GM18508 (cell line): ENCODE measurements at regions not wholly inside any gene's neighbourhood (a gene's known extent, or its start where the extent isn't known, plus 50 kb on each side); places are given as distances from the start of the nearest gene placed in this dataset.

Experiments used
- ATAC-seq: cut with Tn5 transposase; IDR thresholded peaks from one replicate; pipeline ENCODE4 v1.9.1; 2021; ENCODE audit warnings: moderate number of reproducible peaks; ENCODE audit not compliant: insufficient read depth, unreplicated experiment

DNA sequence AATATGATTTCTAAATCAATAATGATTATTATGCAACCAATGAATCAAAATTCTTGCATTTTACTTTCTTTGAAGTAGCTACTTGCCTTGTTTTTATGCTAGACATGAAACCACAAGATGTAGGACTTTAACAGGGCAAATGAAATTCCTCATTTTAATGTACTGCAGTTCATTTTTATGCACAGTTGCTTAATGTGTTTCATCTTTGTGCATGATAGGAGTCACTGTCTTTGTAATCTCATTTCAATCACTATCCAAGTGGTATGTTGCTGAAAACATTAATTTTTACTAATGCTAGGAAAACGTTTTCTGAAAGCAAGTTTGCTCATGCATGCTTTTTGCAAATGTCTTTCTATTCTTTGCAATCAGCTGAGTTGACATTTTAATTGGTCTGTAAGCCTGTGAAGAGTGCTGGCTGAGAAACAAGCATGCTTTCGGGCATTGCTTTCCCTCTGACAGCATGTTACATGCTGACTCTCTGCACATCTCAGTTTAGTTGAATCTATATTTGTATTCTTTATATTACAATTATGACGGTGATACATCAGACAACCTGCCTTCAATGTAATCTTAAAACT lies 535.0 kb upstream of the CDH18 start:
- ATAC-seq: no peak

- no peak for ATAC-seq
Measured at GRCh38 chr5:20515606-20516005, 527.6 kb upstream of the CDH18 start.

GRCh38 chr5:20514145-20514544 lies 526.1 kb upstream of the CDH18 start:
- ATAC-seq: no peak

- ATAC-seq: no peak
Measured at GRCh38 chr5:20500546-20500945, 512.5 kb upstream of the CDH18 start.

DNA sequence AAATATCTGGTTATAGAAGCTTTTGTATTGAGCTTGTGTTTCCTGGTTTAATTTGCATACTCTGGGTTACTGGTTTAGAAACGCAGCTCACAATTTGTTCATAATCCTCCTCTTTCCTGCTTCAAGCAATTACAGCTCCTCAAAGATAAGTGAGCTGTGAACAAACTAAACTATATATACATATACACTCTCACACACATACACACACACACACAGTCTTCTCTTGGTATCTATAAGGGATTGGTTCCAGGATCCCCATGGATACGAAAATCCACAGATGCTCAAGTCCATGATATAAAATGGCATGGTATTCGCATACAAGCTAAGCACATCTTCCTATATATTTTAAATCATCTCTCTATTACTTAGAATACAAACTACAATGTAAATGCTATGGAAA lies 510.9 kb upstream of the CDH18 start:
- ATAC-seq: no peak

DNA sequence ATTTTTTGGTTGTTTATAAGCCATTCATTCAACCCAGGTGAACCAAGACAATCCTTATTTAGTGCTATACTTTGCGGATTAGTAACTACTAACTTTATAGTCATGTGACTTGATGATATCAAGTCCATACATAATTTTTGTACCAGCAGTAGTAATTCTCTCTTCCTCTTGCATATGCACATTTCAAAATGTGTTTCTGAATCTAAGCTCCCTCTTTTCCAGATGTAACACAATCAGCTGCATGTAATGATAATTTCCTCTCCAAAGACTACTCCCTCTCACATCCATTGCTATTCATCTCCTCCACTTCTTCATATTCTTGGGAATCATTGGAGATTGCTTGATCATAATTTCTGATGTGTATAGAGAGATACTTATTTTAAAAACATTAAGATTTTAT lies 510.1 kb upstream of the CDH18 start:
- no peak for ATAC-seq

- ATAC-seq: no peak
Measured at GRCh38 chr5:20497356-20497755, 509.4 kb upstream of the CDH18 start.

DNA sequence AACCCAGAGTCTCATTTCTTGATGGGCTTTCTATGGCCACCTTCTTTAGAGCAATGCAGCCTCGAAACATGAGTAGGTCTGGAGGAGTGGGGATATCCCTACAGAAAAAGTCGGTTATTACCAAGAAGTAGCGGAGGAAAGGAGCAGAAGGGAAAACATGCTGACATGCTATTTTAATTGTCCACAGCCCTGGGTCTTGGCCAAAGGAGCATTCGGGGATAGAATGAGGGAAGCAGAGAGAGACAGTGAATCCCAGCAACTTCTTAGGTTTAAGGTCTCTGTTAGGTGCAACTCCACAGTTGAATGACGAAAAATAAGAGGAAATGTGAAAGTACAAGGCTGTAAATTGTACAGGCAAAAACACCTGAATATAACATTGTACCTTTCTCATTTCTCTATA lies 506.7 kb upstream of the CDH18 start:
- ATAC-seq: no peak

DNA sequence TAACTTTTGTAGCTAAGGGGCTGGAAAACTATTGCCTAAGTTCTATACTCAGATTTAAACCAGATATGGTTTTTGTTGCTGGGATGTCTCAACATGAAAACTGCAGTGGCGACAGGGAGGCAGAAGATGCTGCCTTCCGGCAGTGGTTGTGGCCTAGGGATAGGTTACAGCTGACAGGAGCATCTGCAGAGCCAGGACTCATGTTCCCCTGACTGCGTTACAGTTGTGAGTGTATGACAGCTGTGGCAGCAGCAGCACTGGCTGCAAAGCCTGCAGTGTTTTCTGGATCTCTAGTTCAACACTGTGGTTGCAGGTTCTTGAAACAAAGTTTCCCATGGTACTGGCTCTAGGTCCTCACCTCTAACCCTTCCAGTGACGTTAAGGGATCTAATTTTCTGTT lies 498.8 kb upstream of the CDH18 start:
- no peak for ATAC-seq

- ATAC-seq: no peak
Measured at GRCh38 chr5:20476016-20476415, 488.0 kb upstream of the CDH18 start.

GRCh38 chr5:20470997-20471396 lies 483.0 kb upstream of the CDH18 start:
- ATAC-seq: no peak

GRCh38 chr5:20469792-20470191 lies 481.8 kb upstream of the CDH18 start:
- ATAC-seq: no peak

GRCh38 chr5:20469390-20469789 lies 481.4 kb upstream of the CDH18 start:
- ATAC-seq: no peak

DNA sequence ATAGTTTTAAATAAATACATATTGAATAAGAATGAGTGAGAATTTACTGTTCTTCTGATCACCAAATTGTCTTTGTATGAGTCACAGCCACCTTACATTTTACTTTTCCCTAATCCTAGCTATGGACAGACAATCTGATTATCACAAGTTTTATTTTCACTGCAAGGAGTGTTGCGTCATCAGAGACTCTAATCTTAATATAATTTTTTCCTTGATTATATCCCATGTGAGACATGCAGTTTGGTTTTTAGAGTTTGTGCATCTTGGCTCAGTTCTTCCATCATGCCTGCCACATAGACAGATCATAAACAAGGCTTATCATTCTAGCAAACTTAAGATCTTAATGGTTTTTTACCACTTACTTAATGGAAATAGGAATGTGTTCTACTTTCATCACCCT lies 478.5 kb upstream of the CDH18 start:
- ATAC-seq: no peak

GRCh38 chr5:20463206-20463605 lies 475.2 kb upstream of the CDH18 start:
- ATAC-seq: no peak

DNA sequence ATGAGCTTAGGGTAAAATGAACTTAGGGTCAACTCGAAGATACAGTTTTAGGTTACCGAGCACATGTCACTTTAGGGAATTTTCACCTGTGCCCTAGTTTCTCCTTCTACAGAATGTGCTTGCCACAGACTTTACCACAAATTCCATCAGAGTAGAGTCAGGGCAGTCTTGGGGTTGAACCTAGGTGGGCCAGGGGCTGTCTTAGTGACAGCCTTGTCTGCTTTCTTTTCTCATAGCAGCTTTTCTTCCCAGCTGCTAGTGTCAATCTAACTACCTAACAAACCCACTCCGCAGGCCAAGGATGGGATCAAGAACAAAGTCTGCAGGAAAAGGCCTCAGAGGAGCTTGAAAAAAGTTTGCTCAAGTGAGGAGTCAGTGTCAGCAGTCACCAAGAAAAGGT lies 458.1 kb upstream of the CDH18 start:
- ATAC-seq: no peak

- no peak for ATAC-seq
Measured at GRCh38 chr5:20445326-20445860, 457.4 kb upstream of the CDH18 start.

DNA sequence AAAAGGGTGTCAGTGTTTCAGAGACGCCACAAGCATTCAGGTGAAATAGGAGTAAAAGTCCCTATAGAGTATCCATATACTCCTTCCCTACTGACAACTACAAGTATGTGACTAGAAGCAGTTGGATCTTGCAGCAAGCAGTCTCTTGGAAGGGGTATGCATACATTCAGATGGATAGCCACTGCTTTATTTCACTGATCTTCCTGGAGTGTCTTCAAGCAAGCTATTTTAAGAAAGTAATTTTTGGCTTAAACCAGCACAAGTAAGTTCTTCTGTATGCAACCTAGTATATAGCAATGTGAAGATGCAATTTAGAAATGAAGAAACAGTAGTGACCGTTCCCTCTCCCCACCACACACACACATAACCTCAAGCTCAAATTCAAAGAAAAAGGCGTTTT lies 446.8 kb upstream of the CDH18 start:
- ATAC-seq: no peak

- ATAC-seq: no peak
Measured at GRCh38 chr5:20420991-20421595, 433.1 kb upstream of the CDH18 start.
